ENCODE measurements at regions not wholly inside any gene's neighbourhood (a gene's known extent, or its start where the extent isn't known, plus 50 kb on each side); places are given as distances from the start of the nearest gene placed in this dataset.

DNA sequence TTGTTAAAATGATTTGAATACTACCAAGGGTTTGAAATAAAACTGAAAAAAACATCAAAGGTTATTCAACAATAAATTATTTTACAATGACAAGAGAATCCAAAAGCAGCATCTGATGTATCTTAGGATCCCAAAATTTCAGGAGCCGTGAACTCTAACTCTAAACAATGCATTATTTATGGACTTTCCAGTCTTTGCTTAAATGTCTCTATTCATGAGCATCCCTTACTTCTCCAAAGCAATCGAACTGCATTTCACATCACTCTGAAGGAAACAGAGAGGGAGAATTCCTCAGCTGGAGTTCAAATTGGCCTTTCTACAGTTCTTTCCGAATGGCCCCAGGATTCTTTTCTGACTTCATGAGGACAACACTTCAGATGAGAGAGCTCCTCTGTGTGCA is 229.1 kb downstream of the CBLN4 start:
- no peak for DNase-seq (ENCODE audit: low read depth)

GRCh38 chr20:55774628-55775027 is 230.7 kb downstream of the CBLN4 start:
- no peak overlapping the region for H3K4me3 ChIP-seq (ENCODE audit: low read depth, low read length)
- no peak for DNase-seq (ENCODE audit: low read depth)
- TF ChIP-seq, protein P1, sequence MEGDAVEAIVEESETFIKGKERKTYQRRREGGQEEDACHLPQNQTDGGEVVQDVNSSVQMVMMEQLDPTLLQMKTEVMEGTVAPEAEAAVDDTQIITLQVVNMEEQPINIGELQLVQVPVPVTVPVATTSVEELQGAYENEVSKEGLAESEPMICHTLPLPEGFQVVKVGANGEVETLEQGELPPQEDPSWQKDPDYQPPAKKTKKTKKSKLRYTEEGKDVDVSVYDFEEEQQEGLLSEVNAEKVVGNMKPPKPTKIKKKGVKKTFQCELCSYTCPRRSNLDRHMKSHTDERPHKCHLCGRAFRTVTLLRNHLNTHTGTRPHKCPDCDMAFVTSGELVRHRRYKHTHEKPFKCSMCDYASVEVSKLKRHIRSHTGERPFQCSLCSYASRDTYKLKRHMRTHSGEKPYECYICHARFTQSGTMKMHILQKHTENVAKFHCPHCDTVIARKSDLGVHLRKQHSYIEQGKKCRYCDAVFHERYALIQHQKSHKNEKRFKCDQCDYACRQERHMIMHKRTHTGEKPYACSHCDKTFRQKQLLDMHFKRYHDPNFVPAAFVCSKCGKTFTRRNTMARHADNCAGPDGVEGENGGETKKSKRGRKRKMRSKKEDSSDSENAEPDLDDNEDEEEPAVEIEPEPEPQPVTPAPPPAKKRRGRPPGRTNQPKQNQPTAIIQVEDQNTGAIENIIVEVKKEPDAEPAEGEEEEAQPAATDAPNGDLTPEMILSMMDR (conservative IDR thresholded peaks at IDR 0.05; ENCODE audit: low read depth, low read length): no peak

More for the DNA sequence above, 229.1 kb downstream of the CBLN4 start:
- TF ChIP-seq, protein P1 (conservative IDR thresholded peaks at IDR 0.05; ENCODE audit: low read depth, low read length): no peak
- no peak overlapping the region for H3K4me3 ChIP-seq (ENCODE audit: low read depth, low read length)

DNA sequence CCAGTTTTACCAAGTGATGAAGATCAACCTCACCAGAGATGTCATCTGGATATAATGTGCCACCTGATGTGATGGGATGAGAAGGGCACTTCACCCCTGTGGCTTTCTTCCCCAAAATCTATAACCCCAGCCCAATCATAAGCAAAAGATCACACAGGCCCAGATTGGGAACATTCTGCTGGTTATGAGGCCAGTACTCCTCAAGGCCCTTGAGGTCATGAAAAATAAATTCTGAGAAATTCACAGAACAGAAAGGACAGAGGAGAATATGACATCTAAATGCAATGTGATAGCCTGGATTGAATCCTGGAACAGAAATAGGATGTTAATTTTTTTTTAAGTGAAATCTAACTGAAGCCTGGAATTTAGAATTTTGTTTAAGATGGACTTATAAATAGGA is 243.5 kb downstream of the CBLN4 start:
- TF ChIP-seq, protein P1 (conservative IDR thresholded peaks at IDR 0.05; ENCODE audit: low read depth, low read length): no peak
- DNase-seq (ENCODE audit: low read depth): no peak
- no peak overlapping the region for H3K4me3 ChIP-seq (ENCODE audit: low read depth, low read length)

DNA sequence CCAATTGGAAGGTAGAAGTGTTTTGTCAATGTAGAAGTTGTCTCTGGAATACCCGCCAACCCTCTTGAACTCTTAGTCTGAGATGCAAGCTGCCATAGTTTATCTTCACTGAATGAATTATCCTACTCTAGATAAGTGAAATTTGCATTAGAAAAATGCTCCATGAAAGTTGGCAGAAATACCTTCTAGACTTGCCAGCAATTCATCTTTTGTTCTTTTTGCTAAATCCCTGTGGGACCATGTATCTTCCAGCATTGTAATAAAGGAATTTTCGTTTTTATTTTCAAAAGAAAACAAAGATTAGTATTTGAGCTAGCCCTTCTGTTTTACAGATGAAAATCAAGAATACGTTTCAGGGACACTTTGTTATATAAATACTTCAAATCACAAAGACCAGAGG is 244.2 kb downstream of the CBLN4 start:
- no peak for DNase-seq (ENCODE audit: low read depth)
- no peak overlapping the region for H3K4me3 ChIP-seq (ENCODE audit: low read depth, low read length)
- TF ChIP-seq, protein P1 (conservative IDR thresholded peaks at IDR 0.05; ENCODE audit: low read depth, low read length): no peak

DNA sequence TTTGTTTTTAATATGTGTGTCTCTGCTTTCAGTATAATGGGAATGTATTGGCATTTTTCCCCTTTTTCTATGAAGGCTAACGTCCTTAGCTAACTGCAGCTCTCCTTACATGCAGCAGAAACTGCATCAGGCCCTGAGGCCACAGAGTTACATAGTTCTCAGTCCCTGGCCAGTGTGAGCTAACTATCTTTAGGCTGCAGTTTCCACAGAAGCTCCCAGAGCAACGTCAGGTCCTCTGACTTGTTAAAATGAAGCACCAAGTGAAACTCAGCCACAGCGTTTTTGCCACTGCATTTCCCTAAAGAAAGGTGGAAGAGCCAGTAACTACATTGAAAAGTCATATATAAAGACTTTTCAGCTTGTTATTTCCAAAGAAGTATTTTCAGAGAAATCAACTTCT is 244.7 kb downstream of the CBLN4 start:
- TF ChIP-seq, protein P1 (conservative IDR thresholded peaks at IDR 0.05; ENCODE audit: low read depth, low read length): no peak

DNA sequence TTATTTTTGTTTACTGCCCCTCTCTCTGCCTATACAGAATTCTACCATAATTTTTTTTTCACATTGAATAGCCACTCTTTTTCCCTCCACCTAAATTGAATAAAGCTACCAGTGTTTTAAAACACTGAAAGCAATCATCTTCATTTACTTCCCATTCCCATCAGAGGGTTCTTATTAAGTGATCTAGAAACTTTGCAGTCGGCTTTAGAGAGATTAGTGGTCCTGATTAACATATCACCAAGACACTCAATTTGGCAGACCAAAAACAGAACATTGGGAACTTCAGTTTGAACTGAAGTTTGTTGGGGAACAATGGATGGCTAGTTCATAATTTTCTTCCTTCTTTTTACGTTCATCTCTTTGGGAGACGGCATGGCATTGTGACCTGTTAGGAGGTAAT is 249.5 kb downstream of the CBLN4 start:
- H3K4me3 ChIP-seq (ENCODE audit: low read depth, low read length): no peak overlapping the region
- TF ChIP-seq, protein P1 (conservative IDR thresholded peaks at IDR 0.05; ENCODE audit: low read depth, low read length): no peak
- no peak for DNase-seq (ENCODE audit: low read depth)

More for the DNA sequence above, 244.7 kb downstream of the CBLN4 start:
- H3K4me3 ChIP-seq (ENCODE audit: low read depth, low read length): no peak overlapping the region
- no peak for DNase-seq (ENCODE audit: low read depth)

DNA sequence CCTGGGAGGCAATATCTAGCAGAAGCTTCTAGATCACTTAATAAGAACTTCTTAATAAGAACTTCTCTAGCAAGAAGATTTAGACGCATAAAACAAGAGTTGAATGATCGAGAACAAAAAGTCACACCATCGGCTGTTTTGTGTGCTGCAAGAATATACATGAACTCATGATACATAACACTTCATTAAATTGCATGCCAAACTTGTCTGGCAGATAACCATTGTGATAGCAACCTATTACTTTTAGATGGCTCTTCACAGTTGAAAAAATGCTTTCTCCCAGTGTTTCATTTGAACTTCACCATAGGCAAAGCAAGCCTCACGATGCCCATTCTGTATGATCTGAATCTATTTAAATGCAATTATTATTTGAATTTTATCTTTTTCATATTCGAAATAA is 249.9 kb downstream of the CBLN4 start:
- TF ChIP-seq, protein P1 (conservative IDR thresholded peaks at IDR 0.05; ENCODE audit: low read depth, low read length): no peak
- no peak for DNase-seq (ENCODE audit: low read depth)
- H3K4me3 ChIP-seq (ENCODE audit: low read depth, low read length): no peak overlapping the region

Measured in epithelial cell of proximal tubule (primary cell).